ENCODE measurements at regions not wholly inside any gene's neighbourhood (a gene's known extent, or its start where the extent isn't known, plus 50 kb on each side); places are given as distances from the start of the nearest gene placed in this dataset.

DNA sequence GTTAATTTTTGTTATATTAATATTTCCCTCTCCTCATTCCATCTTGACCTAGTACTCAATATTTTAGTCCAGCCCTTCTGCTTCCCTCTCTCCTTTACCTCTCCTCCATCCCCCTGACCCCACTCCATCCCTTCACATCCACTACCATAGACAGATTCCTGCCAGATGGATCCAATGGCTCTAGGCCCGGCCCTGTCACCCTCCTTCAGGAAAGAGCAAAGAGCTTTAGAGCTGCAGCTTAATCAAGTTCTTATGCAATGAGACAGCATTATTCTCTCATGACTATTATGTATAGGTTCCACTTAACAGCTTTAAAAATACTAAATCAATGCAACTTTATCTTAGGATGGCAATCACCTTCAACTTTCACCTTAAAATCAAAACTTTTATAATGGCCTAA is 200.7 kb upstream of the TTC14 start (continued):
- TF ChIP-seq GTF2F1 (IDR thresholded peaks at IDR 0.05; ENCODE audit: low read length), result no peak
- TF ChIP-seq ZNF598 (CRISPR knock-in tag; IDR thresholded peaks at IDR 0.05; ENCODE audit: borderline replicate concordance), result no peak
- TF ChIP-seq SNAPC2 (CRISPR knock-in tag; IDR thresholded peaks at IDR 0.05), result no peak
- TF ChIP-seq SNRNP70 (IDR thresholded peaks at IDR 0.05; ENCODE audit: low read depth, low read length), result no peak
- TF ChIP-seq, protein P1, sequence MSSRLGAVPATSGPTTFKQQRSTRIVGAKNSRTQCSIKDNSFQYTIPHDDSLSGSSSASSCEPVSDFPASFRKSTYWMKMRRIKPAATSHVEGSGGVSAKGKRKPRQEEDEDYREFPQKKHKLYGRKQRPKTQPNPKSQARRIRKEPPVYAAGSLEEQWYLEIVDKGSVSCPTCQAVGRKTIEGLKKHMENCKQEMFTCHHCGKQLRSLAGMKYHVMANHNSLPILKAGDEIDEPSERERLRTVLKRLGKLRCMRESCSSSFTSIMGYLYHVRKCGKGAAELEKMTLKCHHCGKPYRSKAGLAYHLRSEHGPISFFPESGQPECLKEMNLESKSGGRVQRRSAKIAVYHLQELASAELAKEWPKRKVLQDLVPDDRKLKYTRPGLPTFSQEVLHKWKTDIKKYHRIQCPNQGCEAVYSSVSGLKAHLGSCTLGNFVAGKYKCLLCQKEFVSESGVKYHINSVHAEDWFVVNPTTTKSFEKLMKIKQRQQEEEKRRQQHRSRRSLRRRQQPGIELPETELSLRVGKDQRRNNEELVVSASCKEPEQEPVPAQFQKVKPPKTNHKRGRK (CRISPR knock-in tag; IDR thresholded peaks at IDR 0.05), result no peak

DNA sequence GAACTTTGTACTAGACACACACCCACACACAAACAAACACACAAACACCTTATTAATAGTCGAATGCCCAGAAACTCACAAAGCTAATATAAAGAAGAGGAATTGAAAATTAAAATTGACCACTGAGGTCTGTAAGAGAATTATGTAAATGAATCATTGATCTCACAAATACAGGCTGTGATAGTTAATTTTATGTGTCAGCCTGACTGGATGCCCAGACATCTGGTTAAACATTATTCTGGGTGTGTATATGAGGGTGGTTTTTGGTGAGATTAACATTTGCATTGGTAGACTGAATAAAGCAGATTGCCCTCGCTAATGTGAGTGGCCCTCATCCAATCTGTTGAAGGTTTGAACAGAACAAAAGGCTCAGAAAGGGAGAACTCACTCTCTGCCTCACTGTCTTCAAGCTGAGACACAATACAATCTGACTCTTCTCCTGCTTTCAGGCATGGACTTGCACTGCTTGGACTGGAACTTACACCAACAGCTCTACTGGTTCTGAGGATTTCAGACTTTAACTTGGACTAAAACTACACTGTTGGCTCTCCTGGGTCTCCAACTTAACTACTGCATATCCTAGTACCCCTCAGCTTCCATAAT is 199.4 kb upstream of the TTC14 start:
- intact Hi-C loops (cut with micrococcal nuclease; ENCODE audit: unreplicated experiment), result no loop called here

More for the DNA sequence above, 199.4 kb upstream of the TTC14 start:
- no peak for DNase-seq (ENCODE audit: low spot score)
- TF ChIP-seq TBL1XR1 (IDR thresholded peaks at IDR 0.05; ENCODE audit: borderline replicate concordance, low read length, partially characterized antibody) (no peak), NFE2 (CRISPR knock-in tag; IDR thresholded peaks at IDR 0.05) (no peak), ZNF879 (CRISPR knock-in tag; IDR thresholded peaks at IDR 0.05) (no peak)
- ChIA-PET POLR2A (no interaction called here), CTCF (ENCODE audit: low intra/inter-chr PET ratio, low total read pairs) (no interaction called here)
- Histone ChIP-seq H3K27me3 (ENCODE audit: control insufficient read depth in 1 of 2, insufficient read depth in 2 of 2, low read length in 2 of 2) (no peaks in the 10 kb centered on the region), H3K4me2 (ENCODE audit: low read depth, low read length) (no peak overlapping the region), H4K20me1 (ENCODE audit: insufficient read depth, low read length) (no peaks in the 10 kb centered on the region), H3K36me3 (replicated peaks in 1 of 2; ENCODE audit: control insufficient read depth in 1 of 2, insufficient read depth in 2 of 2, low read length in 2 of 2) (no peaks in the 10 kb centered on the region), H3K4me3 (replicated peaks in 1 of 3; ENCODE audit: insufficient read depth in 1 of 3, low read depth in 2 of 3, low read length in 3 of 3) (no peak overlapping the region), H2AFZ (ENCODE audit: low read length) (no peak overlapping the region), H3K9me3 (ENCODE audit: low read length) (no peaks in the 10 kb centered on the region), H3K79me2 (ENCODE audit: insufficient read depth, low read length) (no peaks in the 10 kb centered on the region), H3K27ac (ENCODE audit: extremely low read length, insufficient read depth, low read length) (no peak overlapping the region), H3K9ac (ENCODE audit: insufficient read depth, low read depth, low read length) (no peak overlapping the region), H3K4me1 (ENCODE audit: insufficient read depth, low read length) (no peaks in the 10 kb centered on the region)
- in situ Hi-C loops (cut with HindIII; ENCODE audit: extremely low pct_ligation_motif_present, low pct_unique_long_range_greater_than_20kb), result no loop called here
- no peak for ATAC-seq
- no peak for FAIRE-seq
- BruUV-seq (replicated peaks), result no TSS peak
- WGBS (ENCODE audit: low lambda C conversion rate), result 3% methylated on average over 2 of the region's 2 CpGs
